TTC549 (cell line): ENCODE measurements at regions not wholly inside any gene's neighbourhood (a gene's known extent, or its start where the extent isn't known, plus 50 kb on each side); places are given as distances from the start of the nearest gene placed in this dataset.
"Not testable (repeated sequence)": the region's sequence is repeated elsewhere in the genome, so short reads cannot be mapped to it uniquely, and the experiment has no call there.

Experiments
- FAIRE-seq: peaks from 2 replicates; lab custom pipeline; 2012; peaks lifted over from hg19 to GRCh38; lab: Jason Lieb, UNC

- no peak for FAIRE-seq
These were observed 206.7 kb upstream of the IGFBP3 start for GRCh38 chr7:46127814-46128213.

- FAIRE-seq = no peak
These were observed 205.7 kb upstream of the IGFBP3 start for GRCh38 chr7:46126675-46127300.

GRCh38 chr7:46123756-46124343, 202.8 kb upstream of the IGFBP3 start:
- no peak for FAIRE-seq

GRCh38 chr7:46115410-46115809, 194.3 kb upstream of the IGFBP3 start:
- FAIRE-seq = no peak

- no peak for FAIRE-seq
These were observed 188.4 kb upstream of the IGFBP3 start for GRCh38 chr7:46109437-46109836.

GRCh38 chr7:46108272-46108671, 187.2 kb upstream of the IGFBP3 start:
- FAIRE-seq = no peak

DNA sequence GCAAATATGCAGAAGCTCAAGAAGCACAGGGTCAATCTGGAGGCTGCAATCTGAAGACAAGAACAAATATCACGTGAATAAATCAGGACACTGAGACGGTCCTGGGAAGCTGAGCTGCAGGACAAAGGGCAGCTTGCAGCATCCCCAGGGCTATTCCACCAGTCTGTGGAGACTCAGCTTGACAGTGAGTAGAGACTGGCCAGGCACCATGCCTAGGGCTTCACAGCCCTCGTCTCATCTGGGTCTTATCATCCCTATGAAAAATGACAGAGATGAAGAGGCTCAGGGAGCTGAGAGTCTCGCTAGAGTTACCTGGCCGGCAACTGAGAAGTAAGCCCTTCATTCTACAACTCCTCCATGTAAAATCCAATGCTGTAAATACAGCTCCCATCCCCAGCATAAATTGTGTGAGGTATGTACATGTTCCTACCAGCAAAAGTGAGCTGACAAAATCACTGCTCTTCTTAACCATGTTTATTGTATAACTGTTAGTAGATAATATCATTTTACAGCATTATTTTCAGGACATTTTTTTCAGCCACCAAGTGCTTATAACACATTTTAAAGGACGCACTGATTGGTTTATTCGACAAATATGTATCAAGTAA, 186.6 kb upstream of the IGFBP3 start:
- no peak for FAIRE-seq

DNA sequence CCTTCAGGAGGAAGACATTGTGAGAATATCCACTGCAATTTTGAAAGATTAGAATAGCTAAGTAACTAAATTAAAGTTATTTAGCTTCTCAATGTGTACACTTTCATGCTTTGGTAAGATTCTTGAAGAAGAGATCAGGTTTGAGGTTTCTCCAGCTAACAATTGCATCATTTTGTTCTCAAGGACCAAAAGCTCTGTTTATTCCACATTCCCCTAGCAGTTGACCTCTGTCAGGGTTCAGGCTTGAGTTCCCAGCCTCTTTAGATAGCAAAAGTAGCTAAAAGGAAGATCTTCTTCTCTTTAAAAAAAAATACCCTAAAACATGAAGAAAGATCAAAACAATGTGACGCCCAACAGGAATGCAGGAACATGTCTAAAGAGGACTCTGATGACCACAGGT, 179.4 kb upstream of the IGFBP3 start:
- no peak for FAIRE-seq

DNA sequence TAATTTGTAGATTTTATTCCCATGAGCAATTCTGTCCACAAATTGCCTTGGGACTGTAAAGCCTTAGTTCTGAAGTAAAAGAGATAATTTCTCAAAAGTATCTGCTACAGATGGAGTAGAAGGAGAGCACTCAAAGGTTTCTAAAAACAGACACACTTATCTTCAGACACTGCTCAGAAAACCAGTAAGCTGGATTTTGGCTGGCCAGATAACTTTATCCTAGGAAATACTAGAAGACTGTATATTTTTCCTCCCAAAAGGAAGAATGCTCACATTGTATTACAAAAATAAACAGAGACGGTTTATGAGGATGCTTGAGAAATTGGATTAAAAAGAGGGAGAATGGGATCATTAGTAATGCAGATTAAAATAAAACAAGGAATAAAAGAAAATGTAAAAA, 178.0 kb upstream of the IGFBP3 start:
- no peak for FAIRE-seq

GRCh38 chr7:46091071-46091470, 170.0 kb upstream of the IGFBP3 start:
- FAIRE-seq = no peak

- no peak for FAIRE-seq
These were observed 168.2 kb upstream of the IGFBP3 start for GRCh38 chr7:46089281-46089680.

DNA sequence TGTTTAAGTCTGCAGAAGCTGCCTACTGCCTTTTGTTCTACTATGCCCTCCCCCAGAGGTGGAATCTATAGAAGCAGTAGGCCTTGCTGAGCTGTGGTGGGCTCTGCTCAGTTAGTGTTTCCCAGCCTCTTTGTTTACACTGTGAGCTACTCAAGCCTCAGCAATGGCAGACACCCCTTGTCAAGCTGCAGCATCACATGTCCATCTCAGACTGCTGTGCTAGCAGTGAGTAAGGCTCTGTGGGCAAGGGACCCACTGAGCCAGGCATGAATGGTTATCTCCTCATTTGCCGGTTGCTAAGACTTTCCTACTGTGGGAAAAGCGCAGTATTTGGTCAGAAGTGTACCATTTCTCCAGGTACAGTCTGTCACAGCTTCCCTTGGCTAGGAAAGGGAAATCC, 167.4 kb upstream of the IGFBP3 start:
- not testable (repeated sequence) for FAIRE-seq

DNA sequence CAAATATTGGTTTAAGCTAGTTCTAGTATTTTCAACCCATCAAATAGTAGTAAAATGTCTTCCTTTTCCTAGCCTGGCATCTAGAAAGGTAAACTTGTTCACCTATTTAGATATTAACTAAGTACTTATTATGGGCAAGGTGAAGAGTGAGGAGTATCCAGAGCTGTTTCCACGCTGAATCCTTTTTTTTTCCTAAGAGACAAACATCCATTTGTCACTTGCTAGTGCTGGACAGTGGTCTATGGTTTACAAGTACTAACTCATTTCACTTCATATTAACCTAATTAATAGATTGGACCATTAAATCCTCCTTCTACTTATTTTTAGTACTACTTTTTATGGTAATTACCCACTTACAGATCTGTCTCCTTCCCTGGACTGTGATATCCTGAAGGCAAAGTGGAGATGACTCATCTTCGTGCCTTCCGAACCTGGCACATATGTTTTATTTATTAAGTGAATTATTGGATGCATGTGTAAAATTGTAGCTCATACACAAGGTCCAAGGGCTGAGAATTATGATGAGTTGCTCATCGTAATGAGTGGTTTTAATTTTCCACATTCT, 159.6 kb upstream of the IGFBP3 start:
- FAIRE-seq = no peak

GRCh38 chr7:46079421-46079820, 158.3 kb upstream of the IGFBP3 start:
- FAIRE-seq = no peak

DNA sequence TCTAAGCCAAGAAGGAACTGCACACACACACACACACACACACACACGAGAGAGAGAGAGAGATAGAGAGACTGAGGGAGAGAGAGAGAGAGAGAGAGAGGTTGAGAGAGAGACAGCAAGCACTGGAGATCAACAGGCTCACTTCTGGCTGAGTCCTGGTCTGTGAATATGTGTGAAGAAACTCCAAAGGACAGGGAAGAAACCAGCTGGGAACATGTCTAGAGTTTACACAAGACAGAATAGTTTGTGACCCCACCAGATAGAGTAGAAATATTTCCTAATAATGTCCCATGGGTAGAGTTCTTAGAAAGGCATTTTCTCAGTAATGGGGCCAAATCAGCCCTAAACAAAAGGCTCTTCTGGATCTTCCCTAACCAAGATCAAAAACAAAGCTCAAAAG, 155.5 kb upstream of the IGFBP3 start:
- FAIRE-seq = no peak

- no peak for FAIRE-seq
These were observed 151.7 kb upstream of the IGFBP3 start for GRCh38 chr7:46072722-46073121.

- no peak for FAIRE-seq
These were observed 150.5 kb upstream of the IGFBP3 start for GRCh38 chr7:46071601-46072000.

- no peak for FAIRE-seq
These were observed 150.0 kb upstream of the IGFBP3 start for GRCh38 chr7:46071076-46071475.

- no peak for FAIRE-seq
These were observed 147.1 kb upstream of the IGFBP3 start for GRCh38 chr7:46068159-46068558.

DNA sequence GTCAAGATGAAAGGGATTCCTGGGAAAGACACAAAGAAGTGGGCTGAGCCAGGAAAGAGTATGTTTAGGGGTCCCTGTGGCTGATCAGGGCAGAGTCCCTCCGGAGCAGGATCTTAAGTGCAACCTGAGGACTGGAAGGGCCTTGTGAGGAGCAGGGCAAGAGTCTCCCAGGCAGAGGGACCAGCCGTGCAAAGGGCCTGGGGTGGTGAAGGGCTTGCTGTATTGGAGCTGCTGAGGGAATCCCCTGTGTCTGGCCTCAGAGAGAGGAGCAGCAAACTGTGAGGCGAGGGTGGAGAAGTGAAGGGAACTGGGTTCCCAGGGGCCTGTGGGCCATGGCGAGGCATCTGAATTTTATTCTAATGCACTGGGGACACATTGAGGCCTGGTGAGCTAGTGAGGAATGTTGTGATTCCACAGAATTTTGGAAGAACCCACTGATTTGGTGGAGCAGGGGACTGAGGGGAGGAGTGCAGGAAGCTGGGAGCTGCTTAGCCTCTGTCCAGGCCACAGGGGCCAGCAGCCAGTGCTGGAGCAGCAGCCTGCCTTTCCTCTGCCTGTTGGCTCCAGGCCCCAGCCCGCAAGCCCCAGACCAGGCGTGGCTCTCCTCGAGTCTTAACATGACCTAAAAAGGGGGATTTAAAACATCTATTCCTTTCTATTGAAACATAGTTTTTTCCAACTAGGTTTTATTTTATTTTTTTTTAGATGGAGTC, 138.4 kb upstream of the IGFBP3 start:
- FAIRE-seq = no peak

- FAIRE-seq = no peak
These were observed 137.2 kb upstream of the IGFBP3 start for GRCh38 chr7:46058086-46058823.

- FAIRE-seq = no peak
These were observed 133.8 kb upstream of the IGFBP3 start for GRCh38 chr7:46054915-46055314.
